GM12873 (cell line): ENCODE measurements at regions not wholly inside any gene's neighbourhood (a gene's known extent, or its start where the extent isn't known, plus 50 kb on each side); places are given as distances from the start of the nearest gene placed in this dataset.

Source experiments
- TF ChIP-seq, protein P1 (sequence below): IDR thresholded peaks from 2 replicates; pipeline ENCODE4 v1.5.1; 2012; ENCODE audit warnings: low read depth, mild to moderate bottlenecking, moderate library complexity, low read length, control low read depth; ENCODE audit not compliant: insufficient read depth; ENCODE audit errors: missing control alignments

DNA sequence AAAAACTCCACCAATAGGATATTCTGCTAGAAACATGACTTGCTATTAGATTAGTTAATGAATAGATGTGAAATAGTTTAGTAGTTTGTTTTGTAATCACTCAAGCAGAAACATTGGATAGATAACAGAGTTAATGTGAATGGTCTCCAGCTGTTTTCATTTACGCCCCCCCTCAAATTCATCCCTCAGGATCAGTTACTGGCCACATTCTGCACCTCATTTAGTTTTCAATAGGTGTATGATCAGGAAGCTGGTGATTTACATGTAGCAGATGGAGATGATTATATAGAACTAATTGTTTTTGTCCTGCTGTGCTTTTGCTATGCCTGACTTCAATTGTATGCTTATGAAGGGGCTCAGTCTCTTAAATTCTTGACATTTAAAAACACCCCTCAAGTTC, 759.0 kb downstream of the SLITRK6 start:
- TF ChIP-seq, protein P1, sequence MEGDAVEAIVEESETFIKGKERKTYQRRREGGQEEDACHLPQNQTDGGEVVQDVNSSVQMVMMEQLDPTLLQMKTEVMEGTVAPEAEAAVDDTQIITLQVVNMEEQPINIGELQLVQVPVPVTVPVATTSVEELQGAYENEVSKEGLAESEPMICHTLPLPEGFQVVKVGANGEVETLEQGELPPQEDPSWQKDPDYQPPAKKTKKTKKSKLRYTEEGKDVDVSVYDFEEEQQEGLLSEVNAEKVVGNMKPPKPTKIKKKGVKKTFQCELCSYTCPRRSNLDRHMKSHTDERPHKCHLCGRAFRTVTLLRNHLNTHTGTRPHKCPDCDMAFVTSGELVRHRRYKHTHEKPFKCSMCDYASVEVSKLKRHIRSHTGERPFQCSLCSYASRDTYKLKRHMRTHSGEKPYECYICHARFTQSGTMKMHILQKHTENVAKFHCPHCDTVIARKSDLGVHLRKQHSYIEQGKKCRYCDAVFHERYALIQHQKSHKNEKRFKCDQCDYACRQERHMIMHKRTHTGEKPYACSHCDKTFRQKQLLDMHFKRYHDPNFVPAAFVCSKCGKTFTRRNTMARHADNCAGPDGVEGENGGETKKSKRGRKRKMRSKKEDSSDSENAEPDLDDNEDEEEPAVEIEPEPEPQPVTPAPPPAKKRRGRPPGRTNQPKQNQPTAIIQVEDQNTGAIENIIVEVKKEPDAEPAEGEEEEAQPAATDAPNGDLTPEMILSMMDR, result no peak

DNA sequence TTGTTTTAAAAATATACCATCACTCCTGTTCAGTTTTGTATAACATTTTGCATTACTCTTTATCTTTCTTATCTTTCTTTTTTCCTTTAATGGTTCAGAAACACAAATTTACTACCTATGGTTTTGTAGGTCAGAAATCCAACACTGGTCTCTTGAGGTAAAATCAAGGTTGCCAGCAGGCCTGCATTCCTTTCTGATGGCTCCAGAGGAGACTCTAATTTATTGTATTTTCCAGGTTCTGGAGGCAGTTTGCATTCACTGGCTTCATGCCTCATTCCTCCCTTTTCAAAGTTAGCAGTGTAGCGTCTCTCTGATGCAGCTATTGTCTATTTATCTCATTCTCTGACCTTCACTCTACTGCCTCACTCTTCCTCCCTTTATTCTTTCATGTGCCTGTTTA, 767.4 kb downstream of the SLITRK6 start:
- TF ChIP-seq, protein P1, result no peak

DNA sequence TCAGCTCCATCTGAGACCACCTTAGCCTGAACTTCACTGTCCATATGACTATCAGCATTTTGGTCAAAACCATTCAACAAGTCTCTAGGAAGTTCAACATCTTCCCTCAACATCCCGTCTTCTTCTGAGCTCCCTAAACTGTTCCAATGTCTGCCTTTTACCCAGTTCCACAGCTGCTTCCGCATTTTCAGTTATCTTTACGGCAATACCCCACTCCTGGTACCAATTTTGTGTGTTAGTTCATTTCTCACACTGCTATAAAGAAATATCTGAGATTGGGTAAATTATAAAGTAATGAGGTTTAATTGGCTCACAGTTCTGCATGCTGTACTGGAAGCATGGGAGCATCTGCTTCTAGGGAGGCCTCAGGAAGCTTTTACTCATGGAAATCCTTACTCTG, 771.2 kb downstream of the SLITRK6 start:
- TF ChIP-seq, protein P1, result no peak

DNA sequence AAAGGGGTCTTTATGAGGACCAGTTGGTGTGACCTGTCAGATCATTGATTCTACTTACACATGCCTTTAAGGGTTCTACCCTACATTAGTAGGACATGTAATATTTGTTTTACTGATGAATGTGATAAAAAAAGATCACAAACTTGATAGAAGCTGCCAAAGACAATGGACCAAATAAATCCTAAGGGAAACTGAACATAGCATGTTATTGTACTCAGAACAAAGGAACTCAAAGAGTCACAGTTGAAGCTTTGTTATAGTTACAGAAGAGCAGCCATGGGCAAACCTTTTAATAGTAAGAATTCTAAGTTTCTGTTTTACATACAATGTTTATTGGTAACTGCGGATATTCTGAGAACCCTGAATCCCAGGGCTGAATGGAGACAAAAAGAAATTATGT, 780.1 kb downstream of the SLITRK6 start:
- TF ChIP-seq, protein P1, result no peak

- TF ChIP-seq, protein P1, result no peak
These were observed 786.2 kb downstream of the SLITRK6 start for GRCh38 chr13:85013006-85013405.

DNA sequence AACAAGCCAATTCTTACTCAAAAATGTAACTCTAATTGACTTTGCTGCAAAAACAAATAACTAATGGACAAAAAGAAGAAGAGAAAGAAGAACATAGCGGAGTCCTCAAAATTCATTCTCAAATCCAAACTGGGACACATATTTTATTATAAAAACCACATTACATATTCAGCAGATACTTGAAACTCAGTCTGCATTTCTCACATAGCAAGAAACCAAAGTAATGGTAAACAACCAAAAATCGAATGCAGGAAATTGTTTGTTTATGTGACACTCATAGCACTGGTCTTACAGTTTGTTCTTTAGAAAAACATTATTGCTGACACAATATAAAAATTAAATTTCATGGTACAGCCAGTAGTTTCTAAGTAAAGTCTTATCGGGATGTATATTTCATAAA, 789.8 kb downstream of the SLITRK6 start:
- TF ChIP-seq, protein P1, result no peak

GRCh38 chr13:84999252-84999651, 800.0 kb downstream of the SLITRK6 start:
- TF ChIP-seq, protein P1, result no peak
